Common myeloid progenitor, CD34-positive (primary cell): ENCODE measurements at regions not wholly inside any gene's neighbourhood (a gene's known extent, or its start where the extent isn't known, plus 50 kb on each side); places are given as distances from the start of the nearest gene placed in this dataset.

Experiments used
- CTCF ChIA-PET: fragments of 350-600 bp; sonication (Branson Sonifier 250); formaldehyde crosslinking; loops from one replicate; lab custom pipeline; 2021; ENCODE audit warnings: antibody characterized with exemption; lab: Charles Lee
- POLR2A ChIA-PET: fragments of 350-600 bp; sonication (Branson Sonifier 250); formaldehyde crosslinking; loops from one replicate; lab custom pipeline; 2021; ENCODE audit warnings: antibody characterized with exemption; lab: Charles Lee
- DNase-seq, 3 donors: peaks; one replicate each; pipeline versions ENCODE4 v3.0.0 to v3.0.0-alpha.2; 2013
- H3K27ac ChIP-seq, 2 experiments: 1 replicate in 1 of 2; 2 replicates in 1 of 2; pipeline ENCODE4 v1.7.0; 2013; ENCODE audit warnings: inconsistent platforms in 2 of 2, low read length in 2 of 2, mild to moderate bottlenecking in 2 of 2, low read depth in 1 of 2, moderate library complexity in 1 of 2; ENCODE audit not compliant: severe bottlenecking in 2 of 2, insufficient read depth in 1 of 2, poor library complexity in 1 of 2
- H3K27me3 ChIP-seq, 5 experiments: replicated peaks in 2 of 5; 1 replicate in 3 of 5; 2 replicates in 2 of 5; pipeline versions ENCODE4 v1.6.1 to v1.7.0; 2013; ENCODE audit warnings: low read length in 4 of 5, mild to moderate bottlenecking in 2 of 5, moderate library complexity in 2 of 5, inconsistent platforms in 1 of 5; ENCODE audit not compliant: insufficient read depth in 5 of 5, control insufficient read depth in 4 of 5
- H3K36me3 ChIP-seq, 4 experiments: 1 replicate in 2 of 4; 2 replicates in 2 of 4; pipeline versions ENCODE4 v1.6.1 to v1.7.0; 2013; ENCODE audit warnings: low read length in 3 of 4, control low read depth in 1 of 4, mild to moderate bottlenecking in 1 of 4; ENCODE audit not compliant: control insufficient read depth in 4 of 4, insufficient read depth in 4 of 4
- H3K4me1 ChIP-seq, 4 experiments: 1 replicate in 3 of 4; 2 replicates in 1 of 4; pipeline versions ENCODE4 v1.6.1 to v1.7.1; 2013; ENCODE audit warnings: low read length in 3 of 4, mild to moderate bottlenecking in 3 of 4, control low read depth in 1 of 4, inconsistent platforms in 1 of 4, moderate library complexity in 1 of 4; ENCODE audit not compliant: control insufficient read depth in 4 of 4, insufficient read depth in 4 of 4; ENCODE audit errors: control extremely low read depth in 1 of 4
- H3K4me3 ChIP-seq, 7 experiments: 1 replicate in 4 of 7; 2 replicates in 3 of 7; pipeline versions ENCODE4 v1.5.1 to v1.7.0; 2013; ENCODE audit warnings: mild to moderate bottlenecking in 7 of 7, low read length in 6 of 7, moderate library complexity in 6 of 7, inconsistent platforms in 2 of 7, low read depth in 2 of 7, control low read depth in 1 of 7; ENCODE audit not compliant: insufficient read depth in 4 of 7, control insufficient read depth in 1 of 7; ENCODE audit errors: extremely low read depth in 1 of 7
- H3K9me3 ChIP-seq, 5 experiments: 1 replicate in 4 of 5; 2 replicates in 1 of 5; pipeline versions ENCODE4 v1.6.1 to v1.7.1; 2013; ENCODE audit warnings: low read length in 4 of 5, mild to moderate bottlenecking in 2 of 5, inconsistent platforms in 1 of 5, low read depth in 1 of 5, moderate library complexity in 1 of 5; ENCODE audit not compliant: control insufficient read depth in 4 of 5, insufficient read depth in 2 of 5; ENCODE audit errors: control extremely low read depth in 1 of 5
- WGBS: methylation state at CpG from one replicate; pipeline ENCODE4 v1.1.5; 2013; ENCODE audit not compliant: insufficient coverage; 5-methylcytosine and 5-hydroxymethylcytosine counted together

- no peak for DNase-seq
- Histone ChIP-seq H3K27ac (no peak overlapping the region), H3K4me1 (no peaks in the 10 kb centered on the region), H3K36me3 (no peaks in the 10 kb centered on the region), H3K27me3 (no peaks in the 10 kb centered on the region), H3K4me3 (no peak overlapping the region), H3K9me3 (peaks cover 0 to 5% (median 0%) of the 10 kb centered on the region in 5 experiments)
- ChIA-PET CTCF (no interaction called here), POLR2A (no interaction called here)
- 84% methylated on average over 11 of the region's 11 CpGs for WGBS
Measured at GRCh38 chr22:48680601-48681000, 1147.1 kb downstream of the BRD1 start.

DNA sequence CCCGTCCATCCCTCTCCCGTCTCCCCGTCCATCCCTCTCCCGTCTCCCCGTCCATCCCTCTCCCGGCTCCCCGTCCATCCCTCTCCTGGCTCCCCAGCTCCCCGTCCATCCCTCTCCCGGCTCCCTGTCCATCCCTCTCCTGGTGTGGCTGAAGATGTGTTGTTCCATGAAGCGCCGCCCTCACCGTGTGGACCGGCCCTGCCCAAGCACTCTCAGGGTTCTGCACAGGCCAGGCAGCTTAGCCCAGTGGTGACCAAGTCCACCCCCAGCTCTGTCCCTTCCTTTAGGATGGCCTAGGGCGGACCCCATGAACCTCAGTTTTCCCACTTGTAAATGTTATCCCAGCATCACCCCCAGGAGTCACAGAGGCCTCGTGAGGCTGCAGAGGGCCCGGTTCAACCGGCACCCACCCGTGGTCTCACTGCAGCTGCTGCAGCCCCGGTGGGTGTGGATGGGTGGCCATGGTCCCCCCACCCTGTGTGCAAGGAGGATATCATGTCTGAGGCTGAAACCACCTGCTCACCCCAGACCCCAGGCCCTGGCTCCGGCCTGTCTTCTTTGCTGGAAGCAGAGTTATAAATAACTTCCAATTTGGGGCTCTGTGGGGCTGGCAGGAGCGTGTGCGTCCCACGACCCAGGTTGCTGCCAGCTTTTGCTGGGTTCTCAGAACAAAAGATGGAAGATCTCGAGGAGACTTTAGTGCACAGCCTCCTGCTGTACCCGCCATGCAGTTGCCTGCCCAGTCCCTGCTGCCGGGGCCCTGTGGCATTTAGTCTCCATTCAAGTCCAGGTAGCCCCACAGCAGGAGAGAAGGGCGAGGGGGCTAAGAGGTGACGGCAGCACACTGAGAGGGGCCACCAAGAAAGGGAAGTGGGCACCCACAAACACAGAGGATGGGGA lies 1147.8 kb downstream of the BRD1 start:
- ChIA-PET POLR2A (no interaction called here), CTCF (no interaction called here)
- H3K36me3 ChIP-seq, result no peaks in the 10 kb centered on the region
- DNase-seq, result no peak
- H3K4me1 ChIP-seq, result no peaks in the 10 kb centered on the region
- 86% methylated on average over 14 of the region's 28 CpGs for WGBS
- no peak overlapping the region for H3K4me3 ChIP-seq
- no peaks in the 10 kb centered on the region for H3K27me3 ChIP-seq
- H3K27ac ChIP-seq, result no peak overlapping the region
- H3K9me3 ChIP-seq, result peaks cover 0 to 5% (median 0%) of the 10 kb centered on the region in 5 experiments

GRCh38 chr22:48678171-48679135 lies 1149.2 kb downstream of the BRD1 start:
- Histone ChIP-seq H3K4me1 (no peaks in the 10 kb centered on the region), H3K9me3 (peaks cover 0 to 3% (median 2%) of the 10 kb centered on the region in 5 experiments), H3K27me3 (no peaks in the 10 kb centered on the region), H3K4me3 (no peak overlapping the region), H3K27ac (no peak overlapping the region), H3K36me3 (no peaks in the 10 kb centered on the region)
- ChIA-PET CTCF (no interaction called here), POLR2A (no interaction called here)
- 83% methylated on average over 33 of the region's 38 CpGs for WGBS
- no peak for DNase-seq

DNA sequence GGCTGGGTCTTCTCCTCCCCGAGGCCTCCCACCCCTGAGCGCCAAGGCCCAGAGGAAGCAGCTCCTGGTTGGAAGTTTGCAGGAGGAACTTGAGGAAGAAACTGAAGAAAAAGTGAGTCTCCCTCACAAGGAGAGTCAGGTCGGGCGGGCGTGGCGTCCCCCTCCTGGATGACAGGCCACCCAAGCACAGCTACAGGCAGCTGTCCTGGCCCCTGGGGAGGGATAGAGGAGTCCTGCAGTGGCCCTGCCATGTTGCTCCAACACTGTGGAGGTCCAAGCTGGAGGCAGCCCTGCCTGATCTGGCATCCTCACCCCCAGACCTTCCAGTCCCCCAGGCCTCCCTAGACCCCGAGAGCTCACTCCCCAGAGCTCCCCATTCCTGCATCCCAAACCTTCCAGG lies 1150.1 kb downstream of the BRD1 start:
- no peaks in the 10 kb centered on the region for H3K27me3 ChIP-seq
- no peak overlapping the region for H3K27ac ChIP-seq
- no peaks in the 10 kb centered on the region for H3K4me1 ChIP-seq
- DNase-seq, result no peak
- 100% methylated on average over 7 of the region's 7 CpGs for WGBS
- H3K36me3 ChIP-seq, result no peaks in the 10 kb centered on the region
- CTCF ChIA-PET, result no interaction called here
- peaks cover 0 to 11% (median 8%) of the 10 kb centered on the region in 5 experiments for H3K9me3 ChIP-seq
- POLR2A ChIA-PET, result no interaction called here
- H3K4me3 ChIP-seq, result no peak overlapping the region

GRCh38 chr22:48677168-48677520 lies 1150.5 kb downstream of the BRD1 start:
- POLR2A ChIA-PET, result no interaction called here
- Histone ChIP-seq H3K9me3 (peaks cover 0 to 15% (median 12%) of the 10 kb centered on the region in 5 experiments), H3K4me1 (no peaks in the 10 kb centered on the region), H3K27ac (no peak overlapping the region), H3K27me3 (no peaks in the 10 kb centered on the region), H3K4me3 (no peak overlapping the region), H3K36me3 (no peaks in the 10 kb centered on the region)
- no peak for DNase-seq
- CTCF ChIA-PET, result no interaction called here
- 89% methylated on average over 17 of the region's 17 CpGs for WGBS

- ChIA-PET POLR2A (no interaction called here), CTCF (no interaction called here)
- peaks cover 2 to 21% (median 13%) of the 10 kb centered on the region in 5 experiments for H3K9me3 ChIP-seq
- no peak overlapping the region for H3K27ac ChIP-seq
- H3K36me3 ChIP-seq, result no peaks in the 10 kb centered on the region
- no peak overlapping the region for H3K4me3 ChIP-seq
- no peaks in the 10 kb centered on the region for H3K27me3 ChIP-seq
- DNase-seq, result no peak
- 96% methylated on average over 9 of the region's 15 CpGs for WGBS
- no peaks in the 10 kb centered on the region for H3K4me1 ChIP-seq
Measured at GRCh38 chr22:48676266-48677167, 1151.2 kb downstream of the BRD1 start.
